GM12864 (cell line): ENCODE measurements at regions not wholly inside any gene's neighbourhood (a gene's known extent, or its start where the extent isn't known, plus 50 kb on each side); places are given as distances from the start of the nearest gene placed in this dataset.

Source experiments
- DNase-seq: peaks from one replicate; pipeline ENCODE4 v3.0.0-alpha.2; 2011; ENCODE audit warnings: low read depth
- H3K4me3 ChIP-seq: 2 replicates; pipeline ENCODE4 v1.5.1; 2011; ENCODE audit warnings: mild to moderate bottlenecking, low read depth, low read length, control low read depth
- CTCF ChIP-seq: IDR thresholded peaks from 2 replicates; pipeline ENCODE4 v1.5.1; 2011; ENCODE audit warnings: low read depth, mild to moderate bottlenecking, moderate library complexity, low read length, control low read depth, inconsistent platforms; ENCODE audit errors: missing control alignments

GRCh38 chr18:78113940-78114251 lies 864.2 kb downstream of the GALR1 start:
- H3K4me3 ChIP-seq: no peak overlapping the region
- DNase-seq: no peak
- no peak for TF ChIP-seq CTCF

GRCh38 chr18:78115896-78116561 lies 863.6 kb upstream of the SALL3 start:
- H3K4me3 ChIP-seq: no peak overlapping the region
- no peak for TF ChIP-seq CTCF
- no peak for DNase-seq

GRCh38 chr18:78123144-78123909 lies 856.3 kb upstream of the SALL3 start:
- TF ChIP-seq CTCF: no peak
- no peak for DNase-seq
- H3K4me3 ChIP-seq: no peak overlapping the region

GRCh38 chr18:78123926-78124797 lies 855.5 kb upstream of the SALL3 start:
- no peak overlapping the region for H3K4me3 ChIP-seq
- TF ChIP-seq CTCF: no peak
- DNase-seq: no peak

- no peak overlapping the region for H3K4me3 ChIP-seq
- DNase-seq: no peak
- no peak for TF ChIP-seq CTCF
Measured at GRCh38 chr18:78125206-78125896, 854.3 kb upstream of the SALL3 start.

- no peak overlapping the region for H3K4me3 ChIP-seq
- no peak for TF ChIP-seq CTCF
Measured at GRCh38 chr18:78126106-78126505, 853.5 kb upstream of the SALL3 start.

More at GRCh38 chr18:78126106-78126505, 853.5 kb upstream of the SALL3 start:
- DNase-seq: no peak
